ENCODE measurements at regions not wholly inside any gene's neighbourhood (a gene's known extent, or its start where the extent isn't known, plus 50 kb on each side); places are given as distances from the start of the nearest gene placed in this dataset.

GRCh38 chr9:31232485-31232884 lies 1152.0 kb upstream of the ACO1 start:
- no peaks in the 10 kb centered on the region for H3K79me2 ChIP-seq (ENCODE audit: insufficient read depth, low read length)
- ChIA-PET POLR2A (no interaction called here), RAD21 (ENCODE audit: low non-redundant PET in 1 of 2, low total read pairs in 2 of 2, uncharacterized antibody in 2 of 2, unreplicated experiment in 2 of 2) (no interaction called here), CTCF (no interaction called here)
- H3K27me3 ChIP-seq (ENCODE audit: insufficient read depth, low read length) = no peaks in the 10 kb centered on the region
- BruUV-seq (replicated peaks) = no TSS peak
- H3K4me2 ChIP-seq (ENCODE audit: low read length) = no peak overlapping the region
- no peaks in the 10 kb centered on the region for H3K4me1 ChIP-seq (ENCODE audit: control insufficient read depth in 1 of 2, insufficient read depth in 2 of 2, low read length in 2 of 2)
- no peak overlapping the region for H3K4me3 ChIP-seq (replicated peaks in 1 of 2; ENCODE audit: low read depth in 1 of 2, low read length in 2 of 2)
- no peak for DNase-seq (ENCODE audit: low read depth, low spot score)
- H3K27ac ChIP-seq (ENCODE audit: low read depth, low read length) = no peak overlapping the region
- H3K36me3 ChIP-seq (ENCODE audit: control insufficient read depth in 1 of 2, insufficient read depth in 2 of 2, low read length in 2 of 2) = no peaks in the 10 kb centered on the region
- no peak for TF ChIP-seq REST (IDR thresholded peaks at IDR 0.05; ENCODE audit: low read depth)
- TF ChIP-seq TCF7L2 (IDR thresholded peaks at IDR 0.05; ENCODE audit: borderline replicate concordance, extremely low read depth, insufficient read depth, insufficient read length) = no peak
- no peak for TF ChIP-seq ELF1 (IDR thresholded peaks at IDR 0.05; ENCODE audit: borderline replicate concordance, low read depth)
- no peak for TF ChIP-seq EZH2phosphoT487 (IDR thresholded peaks at IDR 0.05; ENCODE audit: borderline replicate concordance)
- no peak for TF ChIP-seq FOSL1 (IDR thresholded peaks at IDR 0.05; ENCODE audit: low read depth)
- TF ChIP-seq POLR2A (IDR thresholded peaks at IDR 0.05; ENCODE audit: borderline replicate concordance, extremely low read depth, insufficient read depth, insufficient read length) = no peak
- no peak for TF ChIP-seq CEBPB (IDR thresholded peaks at IDR 0.05; ENCODE audit: low read depth)
- no peak for TF ChIP-seq EZH2 (IDR thresholded peaks at IDR 0.05)
- no peak for TF ChIP-seq CTCF (IDR thresholded peaks at IDR 0.05 in 2 of 3, conservative IDR thresholded peaks at IDR 0.05 in 1 of 3; ENCODE audit: borderline replicate concordance in 1 of 3, insufficient read depth in 1 of 3, low read depth in 2 of 3, low read length in 2 of 3)
- TF ChIP-seq CBX3 (IDR thresholded peaks at IDR 0.05; ENCODE audit: low read depth) = no peak
- TF ChIP-seq ATF3 (IDR thresholded peaks at IDR 0.05) = no peak
- no peak for TF ChIP-seq POLR2AphosphoS5 (IDR thresholded peaks at IDR 0.05; ENCODE audit: low read depth, low read length)
- no peak for TF ChIP-seq ZFX (IDR thresholded peaks at IDR 0.05)
- no peak for TF ChIP-seq ZBTB33 (IDR thresholded peaks at IDR 0.05; ENCODE audit: extremely low read depth, insufficient replicate concordance, low read length)
- TF ChIP-seq RAD21 (IDR thresholded peaks at IDR 0.05; ENCODE audit: low read depth) = no peak
- no peak for TF ChIP-seq SRF (IDR thresholded peaks at IDR 0.05; ENCODE audit: low read depth)
- TF ChIP-seq SP1 (IDR thresholded peaks at IDR 0.05; ENCODE audit: low read depth) = no peak
- no peak for TF ChIP-seq EGR1 (IDR thresholded peaks at IDR 0.05; ENCODE audit: low read depth)
- no peak for TF ChIP-seq ZNF274 (IDR thresholded peaks at IDR 0.05; ENCODE audit: low read depth, low read length)
- no peak overlapping the region for H3K9ac ChIP-seq (ENCODE audit: low read length)
- H4K20me1 ChIP-seq (ENCODE audit: insufficient read depth) = no peaks in the 10 kb centered on the region
- intact Hi-C loops (cut with micrococcal nuclease) = no loop called here
- no peak for ATAC-seq
- H2AFZ ChIP-seq (ENCODE audit: low read depth, low read length, poor library complexity, severe bottlenecking) = no peak overlapping the region
- 0 out of 4 replicates have a peak, but pooled peaks cover 0 to 4% of the 10 kb centered on the region in 2 experiments for H3K9me3 ChIP-seq (ENCODE audit: control insufficient read depth in 1 of 2, insufficient read depth in 1 of 2, low read depth in 1 of 2, low read length in 2 of 2)
- H3K9me2 ChIP-seq (ENCODE audit: insufficient read depth) = no peaks in the 10 kb centered on the region
